ENCODE measurements at regions not wholly inside any gene's neighbourhood (a gene's known extent, or its start where the extent isn't known, plus 50 kb on each side); places are given as distances from the start of the nearest gene placed in this dataset.

DNA sequence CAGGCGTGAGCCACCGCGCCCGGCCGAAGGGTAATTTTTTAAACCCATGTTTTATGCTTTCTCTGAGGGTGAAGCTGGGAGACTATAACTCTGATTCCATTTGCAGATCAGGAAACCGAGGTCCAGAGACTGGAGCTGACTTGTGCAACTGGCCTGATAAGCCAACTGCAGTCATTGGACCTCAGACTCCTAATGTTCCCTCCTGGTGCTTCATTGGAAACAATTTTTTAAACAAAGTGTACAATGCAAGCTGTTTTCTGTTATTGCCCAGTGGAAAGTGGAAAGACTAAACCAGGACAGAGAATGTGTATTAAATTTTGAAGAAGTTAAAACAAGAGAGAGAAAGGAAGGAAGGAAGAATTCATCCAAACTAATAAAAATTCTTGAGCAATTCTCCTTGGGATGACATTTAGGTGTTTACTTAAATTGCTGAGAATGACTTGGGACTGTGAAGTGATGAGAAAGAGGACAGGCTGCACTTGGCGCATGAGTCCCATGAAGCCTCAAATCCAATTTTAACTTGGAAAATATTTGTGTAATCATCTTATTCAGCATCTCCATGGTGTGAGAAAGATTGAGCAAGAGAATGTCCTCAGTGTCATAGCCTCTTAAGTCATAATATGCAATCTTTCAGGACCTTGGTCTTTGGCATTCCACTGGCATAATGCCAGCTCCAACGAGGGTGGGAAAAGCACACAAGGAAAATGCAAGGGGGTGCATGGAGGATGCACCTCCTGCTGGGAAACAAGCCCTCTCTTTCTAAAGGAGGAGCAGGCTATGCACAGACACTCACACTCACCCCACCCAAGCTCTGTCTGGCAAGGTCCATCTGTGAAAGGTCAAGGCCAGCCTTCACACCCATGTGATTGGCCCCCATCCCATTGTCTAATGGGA is 342.0 kb downstream of the SIPA1L2 start:
- TF ChIP-seq EZH2phosphoT487 (IDR thresholded peaks at IDR 0.05; ENCODE audit: borderline replicate concordance, low read length) (no peak), CTCF (IDR thresholded peaks at IDR 0.05; ENCODE audit: low read depth, low read length, poor library complexity, severe bottlenecking) (no peak)
- H3K27ac ChIP-seq (ENCODE audit: low read depth, low read length), result no peak overlapping the region
- no peak overlapping the region for H3K4me2 ChIP-seq (ENCODE audit: low read length)
- no peaks in the 10 kb centered on the region for H3K36me3 ChIP-seq (ENCODE audit: control insufficient read depth, low read length)
- no peaks in the 10 kb centered on the region for H4K20me1 ChIP-seq (ENCODE audit: control insufficient read depth, insufficient read depth, low read depth, low read length)
- no peaks in the 10 kb centered on the region for H3K4me1 ChIP-seq (ENCODE audit: control insufficient read depth, low read length)
- no peaks in the 10 kb centered on the region for H3K79me2 ChIP-seq (ENCODE audit: control insufficient read depth, low read length)
- no peaks in the 10 kb centered on the region for H3K9me3 ChIP-seq (ENCODE audit: control insufficient read depth, insufficient read depth, low read length)
- no peaks in the 10 kb centered on the region for H3K9me2 ChIP-seq (replicated peaks; ENCODE audit: control insufficient read depth, low read length)
- no peaks in the 10 kb centered on the region for H3F3A ChIP-seq (ENCODE audit: control insufficient read depth, insufficient read depth)
- no peaks in the 10 kb centered on the region for H3K27me3 ChIP-seq (ENCODE audit: control insufficient read depth, low read length)
- no peak overlapping the region for H3K4me3 ChIP-seq (ENCODE audit: low read length)

GRCh38 chr1:232285138-232285537 is 344.8 kb downstream of the SIPA1L2 start:
- no peaks in the 10 kb centered on the region for H3K27me3 ChIP-seq (ENCODE audit: control insufficient read depth, low read length)
- H3K27ac ChIP-seq (ENCODE audit: low read depth, low read length), result no peak overlapping the region
- no peaks in the 10 kb centered on the region for H3F3A ChIP-seq (ENCODE audit: control insufficient read depth, insufficient read depth)
- H3K4me1 ChIP-seq (ENCODE audit: control insufficient read depth, low read length), result no peaks in the 10 kb centered on the region
- TF ChIP-seq EZH2phosphoT487 (IDR thresholded peaks at IDR 0.05; ENCODE audit: borderline replicate concordance, low read length), result no peak
- TF ChIP-seq CTCF (IDR thresholded peaks at IDR 0.05; ENCODE audit: low read depth, low read length, poor library complexity, severe bottlenecking), result no peak
- no peaks in the 10 kb centered on the region for H3K36me3 ChIP-seq (ENCODE audit: control insufficient read depth, low read length)
- H3K4me3 ChIP-seq (ENCODE audit: low read length), result no peak overlapping the region
- no peak overlapping the region for H3K4me2 ChIP-seq (ENCODE audit: low read length)
- no peaks in the 10 kb centered on the region for H4K20me1 ChIP-seq (ENCODE audit: control insufficient read depth, insufficient read depth, low read depth, low read length)
- H3K9me2 ChIP-seq (replicated peaks; ENCODE audit: control insufficient read depth, low read length), result no peaks in the 10 kb centered on the region
- no peaks in the 10 kb centered on the region for H3K79me2 ChIP-seq (ENCODE audit: control insufficient read depth, low read length)
- H3K9me3 ChIP-seq (ENCODE audit: control insufficient read depth, insufficient read depth, low read length), result no peaks in the 10 kb centered on the region

- no peaks in the 10 kb centered on the region for H3K27me3 ChIP-seq (ENCODE audit: control insufficient read depth, low read length)
- TF ChIP-seq EZH2phosphoT487 (IDR thresholded peaks at IDR 0.05; ENCODE audit: borderline replicate concordance, low read length) (no peak), CTCF (IDR thresholded peaks at IDR 0.05; ENCODE audit: low read depth, low read length, poor library complexity, severe bottlenecking) (no peak)
Observed at GRCh38 chr1:232283864-232284263, 346.1 kb downstream of the SIPA1L2 start.

More at GRCh38 chr1:232283864-232284263, 346.1 kb downstream of the SIPA1L2 start:
- Histone ChIP-seq H4K20me1 (ENCODE audit: control insufficient read depth, insufficient read depth, low read depth, low read length) (no peaks in the 10 kb centered on the region), H3K4me3 (ENCODE audit: low read length) (no peak overlapping the region), H3K79me2 (ENCODE audit: control insufficient read depth, low read length) (no peaks in the 10 kb centered on the region), H3K27ac (ENCODE audit: low read depth, low read length) (no peak overlapping the region), H3K9me2 (replicated peaks; ENCODE audit: control insufficient read depth, low read length) (no peaks in the 10 kb centered on the region), H3F3A (ENCODE audit: control insufficient read depth, insufficient read depth) (no peaks in the 10 kb centered on the region), H3K9me3 (ENCODE audit: control insufficient read depth, insufficient read depth, low read length) (no peaks in the 10 kb centered on the region), H3K4me2 (ENCODE audit: low read length) (no peak overlapping the region), H3K36me3 (ENCODE audit: control insufficient read depth, low read length) (no peaks in the 10 kb centered on the region), H3K4me1 (ENCODE audit: control insufficient read depth, low read length) (no peaks in the 10 kb centered on the region)

Measured in DOHH2 (cell line).